NT2/D1 (cell line): ENCODE measurements at regions not wholly inside any gene's neighbourhood (a gene's known extent, or its start where the extent isn't known, plus 50 kb on each side); places are given as distances from the start of the nearest gene placed in this dataset.

Source experiments
- YY1 ChIP-seq: IDR thresholded peaks from 2 replicates; pipeline ENCODE4 v1.6.1; 2011; ENCODE audit not compliant: insufficient read length, insufficient read depth
- ZNF274 ChIP-seq: IDR thresholded peaks from 2 replicates; pipeline ENCODE4 v1.6.1; 2011; ENCODE audit warnings: mild to moderate bottlenecking, low read depth, low read length

DNA sequence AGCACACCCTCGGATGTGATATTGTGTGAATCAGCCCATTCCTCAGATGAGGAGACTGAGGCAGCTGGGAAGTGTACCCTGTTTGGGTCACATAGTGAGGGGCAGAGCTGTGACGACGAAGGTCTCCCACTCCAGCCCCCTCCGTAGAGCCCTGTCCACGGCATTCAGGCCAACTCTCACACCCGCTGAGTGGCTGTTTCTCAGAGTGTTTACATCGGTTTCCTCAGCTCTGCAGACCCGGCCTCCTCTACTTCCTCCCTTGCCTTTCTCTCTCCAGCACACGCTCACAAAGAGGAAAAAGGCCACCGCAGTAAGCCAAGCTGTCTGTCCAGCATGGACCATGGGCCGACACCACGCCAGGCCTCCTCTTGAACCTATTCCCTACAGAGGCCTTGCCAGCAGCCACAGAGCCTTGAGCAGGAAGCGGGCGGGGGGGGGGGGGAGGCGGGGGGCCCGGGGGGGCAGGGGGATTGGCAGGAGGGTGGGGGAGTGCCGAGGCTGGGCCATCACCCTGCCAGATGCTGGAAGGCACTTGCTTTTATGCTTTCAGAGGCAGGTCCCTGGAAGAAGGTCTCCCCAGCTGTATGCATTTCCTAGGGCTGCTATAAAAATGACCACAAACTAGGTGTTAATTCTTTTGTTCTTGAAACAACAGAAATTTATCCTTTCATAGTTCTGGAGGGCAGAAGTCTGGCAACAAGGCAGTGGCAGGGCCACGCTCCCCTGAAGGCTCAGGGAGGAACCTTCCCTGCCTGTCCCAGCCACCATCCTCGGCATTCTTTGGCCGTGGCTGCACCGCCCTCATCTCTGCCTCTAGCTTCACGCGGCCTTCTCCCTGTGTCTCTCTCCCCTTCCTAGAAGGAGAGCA is 178.4 kb downstream of the PSMG1 start:
- TF ChIP-seq YY1 (no peak), ZNF274 (no peak)
